ENCODE measurements at regions not wholly inside any gene's neighbourhood (a gene's known extent, or its start where the extent isn't known, plus 50 kb on each side); places are given as distances from the start of the nearest gene placed in this dataset.

GRCh38 chr20:22520381-22520780 lies 64.0 kb downstream of the FOXA2 start:
- TF ChIP-seq CTCF (IDR thresholded peaks at IDR 0.05) (no peak), POLR2A (IDR thresholded peaks at IDR 0.05) (no peak)

Measured in sigmoid colon (tissue), 3 donors.